K562 (cell line): ENCODE measurements at regions not wholly inside any gene's neighbourhood (a gene's known extent, or its start where the extent isn't known, plus 50 kb on each side); places are given as distances from the start of the nearest gene placed in this dataset.

Experiments used
- ATAC-seq: fragments of 200-7000 bp; cut with Tn5 transposase; 3 replicates; pipeline ENCODE4 v1.9.1; 2020; ENCODE audit warnings: moderate library complexity
- BruUV-seq: library from RNA; stranded (reverse); fragments of 400-500 nt; replicated peaks from 2 replicates; lab custom pipeline; 2021; lab: Mats Ljungman, UMichigan
- CTCF ChIA-PET: fragments of 300-600 bp; formaldehyde crosslinking; extraction: SDS; loops from one replicate; lab custom pipeline; 2021; ENCODE audit warnings: low intra/inter-chr PET ratio; lab: Yijun Ruan, JAX
- POLR2A ChIA-PET: fragments of 300-600, 350-650 bp; sonication (Branson Sonifier 250); formaldehyde crosslinking; extraction: SDS; loops from one replicate; lab custom pipeline; 2021; ENCODE audit warnings: antibody characterized with exemption, inconsistent platforms; lab: Yijun Ruan, JAX
- DNase-seq, 4 experiments: peaks; one replicate each; pipeline versions ENCODE4 v3.0.0 to v3.0.0-alpha.2; 2011 to 2018; ENCODE audit warnings: low spot score in 3 of 4, mixed read lengths in 3 of 4; ENCODE audit errors: extremely low read depth in 1 of 4
- FAIRE-seq: peaks from 2 replicates; lab custom pipeline; 2011; peaks lifted over from hg19 to GRCh38; lab: Jason Lieb, UNC
- H2AFZ ChIP-seq: 2 replicates; pipeline ENCODE4 v1.6.0; 2011; ENCODE audit warnings: low read depth, low read length, control low read depth, inconsistent platforms
- H3K27ac ChIP-seq: fragments of 200-600 bp; 3 replicates; pipeline ENCODE4 v1.8.0; 2011; ENCODE audit warnings: low read depth, mild to moderate bottlenecking, control low read depth, inconsistent platforms, low read length, moderate library complexity, mixed read lengths; ENCODE audit errors: extremely low read depth
- H3K27me3 ChIP-seq, 2 experiments: fragments of 300-600 bp in 1 of 2; 2 replicates in 1 of 2; 3 replicates in 1 of 2; pipeline versions ENCODE4 v1.6.0 to v1.8.0; 2011; ENCODE audit warnings: inconsistent platforms in 2 of 2, low read length in 2 of 2, mild to moderate bottlenecking in 1 of 2, mixed read lengths in 1 of 2, moderate library complexity in 1 of 2; ENCODE audit not compliant: control insufficient read depth in 2 of 2, insufficient read depth in 2 of 2
- H3K36me3 ChIP-seq: fragments of 300-600 bp; 3 replicates; pipeline ENCODE4 v1.8.0; 2011; ENCODE audit warnings: mild to moderate bottlenecking, low read length, inconsistent platforms; ENCODE audit not compliant: control insufficient read depth, insufficient read depth
- H3K4me1 ChIP-seq, 2 experiments: fragments of 200-600 bp in 1 of 2; replicated peaks in 1 of 2; 2 replicates in 1 of 2; 3 replicates in 1 of 2; pipeline versions ENCODE4 v1.5.1 to v1.8.0; 2011; ENCODE audit warnings: inconsistent platforms in 2 of 2, low read length in 2 of 2, mild to moderate bottlenecking in 1 of 2, mixed read lengths in 1 of 2, moderate library complexity in 1 of 2; ENCODE audit not compliant: control insufficient read depth in 2 of 2, insufficient read depth in 2 of 2
- H3K4me2 ChIP-seq: 2 replicates; pipeline ENCODE4 v1.6.1; 2011; ENCODE audit warnings: low read length, control low read depth, inconsistent platforms, mixed read lengths; ENCODE audit not compliant: insufficient read depth
- H3K4me3 ChIP-seq: fragments of 200-600 bp; sonication (generic), shearing (Covaris generic); 2 replicates; pipeline ENCODE4 v1.5.1; 2016; ENCODE audit warnings: control low read depth, inconsistent platforms
- H3K79me2 ChIP-seq: fragments of 200-600 bp; 3 replicates; pipeline ENCODE4 v1.8.0; 2011; ENCODE audit warnings: low read length, inconsistent platforms; ENCODE audit not compliant: control insufficient read depth, insufficient read depth
- H3K9ac ChIP-seq, 2 experiments: 2 replicates each; pipeline versions ENCODE4 v1.6.0 to v1.6.1; 2011; ENCODE audit warnings: low read depth in 2 of 2, low read length in 2 of 2, control low read depth in 1 of 2, inconsistent platforms in 1 of 2, mild to moderate bottlenecking in 1 of 2, mixed read lengths in 1 of 2; ENCODE audit not compliant: insufficient read depth in 1 of 2
- H3K9me1 ChIP-seq: one replicate; pipeline ENCODE4 v1.6.0; 2011; ENCODE audit warnings: inconsistent platforms, mild to moderate bottlenecking, low read length, moderate library complexity; ENCODE audit not compliant: control insufficient read depth, insufficient read depth
- H3K9me3 ChIP-seq: replicated peaks from 2 replicates; pipeline ENCODE4 v1.5.1; 2011; ENCODE audit warnings: low read depth, low read length, inconsistent platforms; ENCODE audit not compliant: control insufficient read depth, insufficient read depth
- H4K20me1 ChIP-seq: replicated peaks from 2 replicates; pipeline ENCODE4 v1.6.1; 2011; ENCODE audit warnings: low read length, inconsistent platforms, mixed read lengths; ENCODE audit not compliant: control insufficient read depth, insufficient read depth
- C11orf30 ChIP-seq: fragments of 450-650 bp; IDR thresholded peaks from 2 replicates; pipeline ENCODE4 v1.6.1; 2016; ENCODE audit warnings: low read depth, mild to moderate bottlenecking
- CHD1 ChIP-seq: fragments of 200-600 bp; sonication (generic); IDR thresholded peaks from one replicate; pipeline ENCODE4 v1.6.1; 2012; ENCODE audit warnings: mild to moderate bottlenecking, moderate library complexity, low read length, inconsistent platforms
- CREM ChIP-seq: IDR thresholded peaks from 2 replicates; pipeline ENCODE4 v1.6.1; 2014; ENCODE audit warnings: antibody characterized with exemption, low read depth
- CSDE1 ChIP-seq, 2 experiments: fragments of 450-650 bp; IDR thresholded peaks; 2 replicates each; pipeline ENCODE4 v1.6.1; 2016; ENCODE audit warnings: mild to moderate bottlenecking in 1 of 2
- FOXA1 ChIP-seq: fragments of 450-650 bp; IDR thresholded peaks from 2 replicates; pipeline ENCODE4 v1.6.1; 2016; ENCODE audit warnings: mild to moderate bottlenecking, borderline replicate concordance
- FOXP1 ChIP-seq: sonication (generic); formaldehyde crosslinking; IDR thresholded peaks from 2 replicates; pipeline ENCODE4 v1.8.0; 2022; ENCODE audit warnings: mild to moderate bottlenecking, missing genetic modification reagents
- HDAC1 ChIP-seq, 2 experiments: fragments of 450-650 bp; IDR thresholded peaks; 2 replicates each; pipeline ENCODE4 v1.6.1; 2016 to 2017; ENCODE audit warnings: inconsistent platforms in 1 of 2, mild to moderate bottlenecking in 1 of 2, moderate library complexity in 1 of 2
- HNRNPLL ChIP-seq: fragments of 200-400 bp; formaldehyde crosslinking; IDR thresholded peaks from 2 replicates; pipeline ENCODE4 v1.6.1; 2017; ENCODE audit warnings: low read length, low read depth, mild to moderate bottlenecking; ENCODE audit not compliant: poor library complexity, severe bottlenecking
- NR1H2 ChIP-seq: sonication (generic); formaldehyde crosslinking; IDR thresholded peaks from 2 replicates; pipeline ENCODE4 v1.4.0; 2020; ENCODE audit warnings: mild to moderate bottlenecking, missing genetic modification reagents
- NR2F6 ChIP-seq: fragments of 450-650 bp; formaldehyde crosslinking; IDR thresholded peaks from 2 replicates; pipeline ENCODE4 v1.4.0; 2020; ENCODE audit warnings: mild to moderate bottlenecking
- TEAD1 ChIP-seq, 2 experiments: fragments of 450-650 bp in 1 of 2; sonication (generic) in 1 of 2; formaldehyde crosslinking; IDR thresholded peaks; 2 replicates each; pipeline versions ENCODE4 v1.4.0 to v1.8.0; 2020 to 2022; ENCODE audit warnings: mild to moderate bottlenecking in 2 of 2, missing genetic modification reagents in 1 of 2
- ZNF212 ChIP-seq: fragments of 450-650 bp; formaldehyde crosslinking; IDR thresholded peaks from 2 replicates; pipeline ENCODE4 v1.4.0; 2020; ENCODE audit warnings: mild to moderate bottlenecking
- ZNF324 ChIP-seq: fragments of 250-450 bp; sonication (Bioruptor Pico); IDR thresholded peaks from 2 replicates; pipeline ENCODE4 v1.4.0; 2020; ENCODE audit warnings: mild to moderate bottlenecking
- ZNF431 ChIP-seq: sonication (generic); formaldehyde crosslinking; IDR thresholded peaks from 2 replicates; pipeline ENCODE4 v1.8.0; 2022; ENCODE audit warnings: mild to moderate bottlenecking, missing genetic modification reagents
- ZNF561 ChIP-seq: fragments of 450-650 bp; formaldehyde crosslinking; conservative IDR thresholded peaks from 2 replicates; pipeline ENCODE4 v1.4.0; 2020; ENCODE audit warnings: mild to moderate bottlenecking, moderate library complexity
- WGBS: fragments of 100-300 bp; shearing (Covaris generic); methylation state at CpG from one replicate; pipeline ENCODE4 v1.1.6; 2016; ENCODE audit warnings: low coverage, mixed read lengths; ENCODE audit not compliant: insufficient coverage; ENCODE audit errors: missing lambda C conversion rate; 5-methylcytosine and 5-hydroxymethylcytosine counted together
- in situ Hi-C: fragments of 300-500 bp; cut with MboI; formaldehyde crosslinking; loops from 4 replicates; pipeline ENCODE4 v1.15.0; 2018; ENCODE audit warnings: inconsistent platforms, mixed read lengths
- intact Hi-C: fragments of 100-400 bp; cut with micrococcal nuclease; formaldehyde crosslinking; loops from 2 replicates; pipeline ENCODE4 v1.14.2; 2022
- TF ChIP-seq, protein P1 (sequence below), 2 experiments: fragments of 450-650 bp in 1 of 2; sonication (generic) in 1 of 2; formaldehyde crosslinking; conservative IDR thresholded peaks; 2 replicates each; pipeline versions ENCODE4 v1.4.0 to v1.8.1; 2020 to 2022; ENCODE audit warnings: mild to moderate bottlenecking in 1 of 2, missing genetic modification reagents in 1 of 2
- TF ChIP-seq, protein P2 (sequence below): fragments of 250-450 bp; sonication (Bioruptor Pico); IDR thresholded peaks from 2 replicates; pipeline ENCODE4 v1.4.0; 2020

- H3K79me2 ChIP-seq, result no peaks in the 10 kb centered on the region
- no peaks in the 10 kb centered on the region for H3K36me3 ChIP-seq
- TF ChIP-seq ZNF324 (CRISPR knock-in tag), result no peak
- no peak for TF ChIP-seq FOXP1 (CRISPR knock-in tag)
- TF ChIP-seq ZNF212 (CRISPR knock-in tag), result no peak
- no peak for TF ChIP-seq HDAC1 (IDR thresholded peaks at IDR 0.05)
- TF ChIP-seq CREM, result no peak
- TF ChIP-seq TEAD1 (CRISPR knock-in tag; IDR thresholded peaks at IDR 0.05), result no peak
- TF ChIP-seq NR1H2, result no peak
- TF ChIP-seq NR2F6 (CRISPR knock-in tag), result no peak
- no peak for TF ChIP-seq CHD1
- TF ChIP-seq C11orf30, result no peak
- no peak for TF ChIP-seq HNRNPLL
- TF ChIP-seq, protein P1, sequence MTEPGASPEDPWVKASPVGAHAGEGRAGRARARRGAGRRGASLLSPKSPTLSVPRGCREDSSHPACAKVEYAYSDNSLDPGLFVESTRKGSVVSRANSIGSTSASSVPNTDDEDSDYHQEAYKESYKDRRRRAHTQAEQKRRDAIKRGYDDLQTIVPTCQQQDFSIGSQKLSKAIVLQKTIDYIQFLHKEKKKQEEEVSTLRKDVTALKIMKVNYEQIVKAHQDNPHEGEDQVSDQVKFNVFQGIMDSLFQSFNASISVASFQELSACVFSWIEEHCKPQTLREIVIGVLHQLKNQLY (CRISPR knock-in tag; conservative IDR thresholded peaks at IDR 0.05), result no peak
- TF ChIP-seq ZNF561 (CRISPR knock-in tag), result no peak
- TF ChIP-seq FOXA1, result no peak
- TF ChIP-seq, protein P2, sequence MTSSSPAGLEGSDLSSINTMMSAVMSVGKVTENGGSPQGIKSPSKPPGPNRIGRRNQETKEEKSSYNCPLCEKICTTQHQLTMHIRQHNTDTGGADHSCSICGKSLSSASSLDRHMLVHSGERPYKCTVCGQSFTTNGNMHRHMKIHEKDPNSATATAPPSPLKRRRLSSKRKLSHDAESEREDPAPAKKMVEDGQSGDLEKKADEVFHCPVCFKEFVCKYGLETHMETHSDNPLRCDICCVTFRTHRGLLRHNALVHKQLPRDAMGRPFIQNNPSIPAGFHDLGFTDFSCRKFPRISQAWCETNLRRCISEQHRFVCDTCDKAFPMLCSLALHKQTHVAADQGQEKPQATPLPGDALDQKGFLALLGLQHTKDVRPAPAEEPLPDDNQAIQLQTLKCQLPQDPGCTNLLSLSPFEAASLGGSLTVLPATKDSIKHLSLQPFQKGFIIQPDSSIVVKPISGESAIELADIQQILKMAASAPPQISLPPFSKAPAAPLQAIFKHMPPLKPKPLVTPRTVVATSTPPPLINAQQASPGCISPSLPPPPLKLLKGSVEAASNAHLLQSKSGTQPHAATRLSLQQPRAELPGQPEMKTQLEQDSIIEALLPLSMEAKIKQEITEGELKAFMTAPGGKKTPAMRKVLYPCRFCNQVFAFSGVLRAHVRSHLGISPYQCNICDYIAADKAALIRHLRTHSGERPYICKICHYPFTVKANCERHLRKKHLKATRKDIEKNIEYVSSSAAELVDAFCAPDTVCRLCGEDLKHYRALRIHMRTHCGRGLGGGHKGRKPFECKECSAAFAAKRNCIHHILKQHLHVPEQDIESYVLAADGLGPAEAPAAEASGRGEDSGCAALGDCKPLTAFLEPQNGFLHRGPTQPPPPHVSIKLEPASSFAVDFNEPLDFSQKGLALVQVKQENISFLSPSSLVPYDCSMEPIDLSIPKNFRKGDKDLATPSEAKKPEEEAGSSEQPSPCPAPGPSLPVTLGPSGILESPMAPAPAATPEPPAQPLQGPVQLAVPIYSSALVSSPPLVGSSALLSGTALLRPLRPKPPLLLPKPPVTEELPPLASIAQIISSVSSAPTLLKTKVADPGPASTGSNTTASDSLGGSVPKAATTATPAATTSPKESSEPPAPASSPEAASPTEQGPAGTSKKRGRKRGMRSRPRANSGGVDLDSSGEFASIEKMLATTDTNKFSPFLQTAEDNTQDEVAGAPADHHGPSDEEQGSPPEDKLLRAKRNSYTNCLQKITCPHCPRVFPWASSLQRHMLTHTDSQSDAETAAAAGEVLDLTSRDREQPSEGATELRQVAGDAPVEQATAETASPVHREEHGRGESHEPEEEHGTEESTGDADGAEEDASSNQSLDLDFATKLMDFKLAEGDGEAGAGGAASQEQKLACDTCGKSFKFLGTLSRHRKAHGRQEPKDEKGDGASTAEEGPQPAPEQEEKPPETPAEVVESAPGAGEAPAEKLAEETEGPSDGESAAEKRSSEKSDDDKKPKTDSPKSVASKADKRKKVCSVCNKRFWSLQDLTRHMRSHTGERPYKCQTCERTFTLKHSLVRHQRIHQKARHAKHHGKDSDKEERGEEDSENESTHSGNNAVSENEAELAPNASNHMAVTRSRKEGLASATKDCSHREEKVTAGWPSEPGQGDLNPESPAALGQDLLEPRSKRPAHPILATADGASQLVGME (CRISPR knock-in tag), result no peak
- no peak for TF ChIP-seq ZNF431 (CRISPR knock-in tag)
- TF ChIP-seq CSDE1 (IDR thresholded peaks at IDR 0.05), result no peak
- in situ Hi-C loops (no loop called here), intact Hi-C loops (no loop called here)
- CTCF ChIA-PET, result no interaction called here
- POLR2A ChIA-PET, result no interaction called here
- DNase-seq, result no peak
- no peak for FAIRE-seq
- no peaks in the 10 kb centered on the region for H3K9me3 ChIP-seq
- H3K4me3 ChIP-seq, result no peak overlapping the region
- H3K9ac ChIP-seq, result no peak overlapping the region
- no peak for ATAC-seq
- no TSS peak for BruUV-seq
- no peak overlapping the region for H3K4me2 ChIP-seq
- no peaks in the 10 kb centered on the region for H4K20me1 ChIP-seq
- 0% methylated on average over 1 of the region's 1 CpG for WGBS
- no peaks in the 10 kb centered on the region for H3K27me3 ChIP-seq
- no peaks in the 10 kb centered on the region for H3K9me1 ChIP-seq
- no peaks in the 10 kb centered on the region for H3K4me1 ChIP-seq
- H2AFZ ChIP-seq, result no peak overlapping the region
- H3K27ac ChIP-seq, result no peak overlapping the region
Measured at GRCh38 chr6:113629975-113630737, 227.0 kb upstream of the MARCKS start.
